Thyroid gland (tissue), 4 donors: ENCODE measurements at regions not wholly inside any gene's neighbourhood (a gene's known extent, or its start where the extent isn't known, plus 50 kb on each side); places are given as distances from the start of the nearest gene placed in this dataset.

ENCODE experiments used
- POLR2A ChIP-seq, 2 donors: fragments of 450-650 bp; IDR thresholded peaks; one replicate each; pipeline ENCODE4 v1.6.1; 2017; ENCODE audit warnings: antibody characterized with exemption in 2 of 2, mild to moderate bottlenecking in 2 of 2, moderate library complexity in 1 of 2
- TF ChIP-seq, protein P1 (sequence below), 6 experiments: fragments of 200-600 bp in 3 of 6; fragments of 450-650 bp in 3 of 6; sonication (generic) in 3 of 6; IDR thresholded peaks; one replicate each; pipeline ENCODE4 v1.5.1; 2016 to 2019; ENCODE audit warnings: antibody characterized with exemption in 6 of 6, mild to moderate bottlenecking in 2 of 6, inconsistent platforms in 1 of 6, moderate library complexity in 1 of 6

DNA sequence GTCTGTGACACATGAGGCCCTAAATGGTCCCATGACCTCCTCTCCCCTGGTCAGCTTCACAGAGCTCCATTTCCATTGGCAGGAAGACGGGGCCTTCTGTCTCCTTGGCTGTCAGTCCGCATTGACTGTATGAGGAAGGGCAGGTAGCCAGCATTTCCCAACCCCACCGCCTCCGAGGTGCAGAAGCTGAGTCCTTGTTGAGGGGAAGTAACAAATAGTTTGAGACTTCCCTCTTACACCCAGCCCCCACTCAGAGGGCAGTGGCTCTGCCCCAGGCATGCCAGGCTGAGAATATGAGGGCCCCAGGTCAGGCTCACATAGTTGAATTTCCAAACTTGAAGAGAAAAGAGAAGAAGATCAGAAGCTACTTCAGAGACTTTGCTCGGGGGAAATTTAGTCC, 611.1 kb downstream of the BRD1 start:
- TF ChIP-seq, protein P1, sequence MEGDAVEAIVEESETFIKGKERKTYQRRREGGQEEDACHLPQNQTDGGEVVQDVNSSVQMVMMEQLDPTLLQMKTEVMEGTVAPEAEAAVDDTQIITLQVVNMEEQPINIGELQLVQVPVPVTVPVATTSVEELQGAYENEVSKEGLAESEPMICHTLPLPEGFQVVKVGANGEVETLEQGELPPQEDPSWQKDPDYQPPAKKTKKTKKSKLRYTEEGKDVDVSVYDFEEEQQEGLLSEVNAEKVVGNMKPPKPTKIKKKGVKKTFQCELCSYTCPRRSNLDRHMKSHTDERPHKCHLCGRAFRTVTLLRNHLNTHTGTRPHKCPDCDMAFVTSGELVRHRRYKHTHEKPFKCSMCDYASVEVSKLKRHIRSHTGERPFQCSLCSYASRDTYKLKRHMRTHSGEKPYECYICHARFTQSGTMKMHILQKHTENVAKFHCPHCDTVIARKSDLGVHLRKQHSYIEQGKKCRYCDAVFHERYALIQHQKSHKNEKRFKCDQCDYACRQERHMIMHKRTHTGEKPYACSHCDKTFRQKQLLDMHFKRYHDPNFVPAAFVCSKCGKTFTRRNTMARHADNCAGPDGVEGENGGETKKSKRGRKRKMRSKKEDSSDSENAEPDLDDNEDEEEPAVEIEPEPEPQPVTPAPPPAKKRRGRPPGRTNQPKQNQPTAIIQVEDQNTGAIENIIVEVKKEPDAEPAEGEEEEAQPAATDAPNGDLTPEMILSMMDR (IDR thresholded peaks at IDR 0.05), result no peak
- TF ChIP-seq POLR2A (IDR thresholded peaks at IDR 0.05), result no peak
